IMR-90 (cell line): ENCODE measurements at regions not wholly inside any gene's neighbourhood (a gene's known extent, or its start where the extent isn't known, plus 50 kb on each side); places are given as distances from the start of the nearest gene placed in this dataset.

Experiments used
- ATAC-seq: fragments of 200-7000 bp; cut with Tn5 transposase; 2 replicates; pipeline ENCODE4 v1.9.1; 2020; ENCODE audit warnings: low read depth, mild to moderate bottlenecking, moderate library complexity
- BruUV-seq: library from RNA; stranded (reverse); fragments of 400-500 nt; replicated peaks from 2 replicates; lab custom pipeline; 2021; lab: Mats Ljungman, UMichigan
- CTCF ChIA-PET: fragments of 300-600 bp; formaldehyde crosslinking; extraction: SDS; loops from one replicate; lab custom pipeline; 2021; ENCODE audit warnings: antibody characterized with exemption; lab: Yijun Ruan, JAX
- POLR2A ChIA-PET: fragments of 300-600 bp; sonication (Branson Sonifier 250); formaldehyde crosslinking; loops from one replicate; lab custom pipeline; 2022; ENCODE audit warnings: antibody characterized with exemption; ENCODE audit not compliant: unreplicated experiment; lab: Charles Lee
- DNase-seq: peaks from one replicate; pipeline ENCODE4 v3.0.0; 2013
- H2AFZ ChIP-seq: replicated peaks from 2 replicates; pipeline ENCODE3; 2013; ENCODE audit warnings: low read length, mild to moderate bottlenecking; ENCODE audit not compliant: poor library complexity
- H2AK5ac ChIP-seq: 2 replicates; pipeline ENCODE4 v1.6.1; 2013; ENCODE audit warnings: low read depth, low read length, inconsistent platforms
- H2AK9ac ChIP-seq: replicated peaks from 2 replicates; pipeline ENCODE3; 2013; ENCODE audit warnings: mild to moderate bottlenecking, low read depth, low read length, moderate library complexity; ENCODE audit not compliant: poor library complexity
- H2BK120ac ChIP-seq: 2 replicates; pipeline ENCODE4 v1.6.1; 2013; ENCODE audit warnings: low read depth, low read length, inconsistent platforms
- H2BK15ac ChIP-seq: 3 replicates; pipeline ENCODE4 v1.6.1; 2013; ENCODE audit warnings: low read depth, low read length, inconsistent platforms
- H2BK20ac ChIP-seq: 2 replicates; pipeline ENCODE4 v1.6.1; 2013; ENCODE audit warnings: low read depth, mild to moderate bottlenecking, inconsistent platforms, low read length, moderate library complexity
- H2BK5ac ChIP-seq: 2 replicates; pipeline ENCODE4 v1.6.1; 2013; ENCODE audit warnings: mild to moderate bottlenecking, low read depth, low read length, inconsistent platforms; ENCODE audit not compliant: poor library complexity, severe bottlenecking
- H3K14ac ChIP-seq: replicated peaks from 2 replicates; pipeline ENCODE4 v1.6.1; 2013; ENCODE audit warnings: low read depth, low read length, inconsistent platforms
- H3K18ac ChIP-seq: 2 replicates; pipeline ENCODE4 v1.6.1; 2013; ENCODE audit warnings: low read depth, low read length, control low read depth
- H3K23ac ChIP-seq: 2 replicates; pipeline ENCODE4 v1.6.1; 2013; ENCODE audit warnings: low read depth, low read length, inconsistent platforms
- H3K27ac ChIP-seq: 2 replicates; pipeline ENCODE4 v1.5.1; 2013; ENCODE audit warnings: mild to moderate bottlenecking, control low read depth, low read length; ENCODE audit not compliant: insufficient read depth
- H3K27me3 ChIP-seq: 2 replicates; pipeline ENCODE4 v1.6.1; 2013; ENCODE audit warnings: low read length; ENCODE audit not compliant: control insufficient read depth, insufficient read depth
- H3K36me3 ChIP-seq: 2 replicates; pipeline ENCODE4 v1.6.1; 2013; ENCODE audit warnings: low read length, mixed read lengths; ENCODE audit not compliant: control insufficient read depth, insufficient read depth
- H3K4ac ChIP-seq: 2 replicates; pipeline ENCODE4 v1.6.1; 2013; ENCODE audit warnings: low read depth, low read length, inconsistent platforms
- H3K4me1 ChIP-seq: 2 replicates; pipeline ENCODE4 v1.6.1; 2013; ENCODE audit warnings: low read length, mixed read lengths; ENCODE audit not compliant: control insufficient read depth, insufficient read depth
- H3K4me2 ChIP-seq: 2 replicates; pipeline ENCODE4 v1.6.1; 2013; ENCODE audit warnings: low read depth, mild to moderate bottlenecking, control low read depth, low read length, moderate library complexity
- H3K4me3 ChIP-seq: 2 replicates; pipeline ENCODE4 v1.5.1; 2013; ENCODE audit warnings: low read depth, mild to moderate bottlenecking, control low read depth, low read length, moderate library complexity; ENCODE audit not compliant: insufficient read depth
- H3K56ac ChIP-seq: 2 replicates; pipeline ENCODE4 v1.6.1; 2013; ENCODE audit warnings: low read length, inconsistent platforms; ENCODE audit not compliant: insufficient read depth; ENCODE audit errors: extremely low read depth
- H3K79me1 ChIP-seq, 2 experiments: 2 replicates each; pipeline ENCODE4 v1.6.1; 2013; ENCODE audit warnings: low read length in 2 of 2, inconsistent platforms in 1 of 2, low read depth in 1 of 2
- H3K9ac ChIP-seq: 2 replicates; pipeline ENCODE4 v1.6.1; 2013; ENCODE audit warnings: low read depth, low read length, control low read depth
- H3K9me1 ChIP-seq: 2 replicates; pipeline ENCODE4 v1.6.1; 2013; ENCODE audit warnings: low read length, inconsistent platforms; ENCODE audit not compliant: insufficient read depth
- H3K9me3 ChIP-seq: 2 replicates; pipeline ENCODE4 v1.6.1; 2013; ENCODE audit warnings: low read length; ENCODE audit not compliant: control insufficient read depth, insufficient read depth
- H4K20me1 ChIP-seq: 2 replicates; pipeline ENCODE4 v1.6.1; 2013; ENCODE audit warnings: low read length, inconsistent platforms; ENCODE audit not compliant: insufficient read depth
- H4K5ac ChIP-seq: 2 replicates; pipeline ENCODE4 v1.6.1; 2013; ENCODE audit warnings: mild to moderate bottlenecking, low read depth, low read length, control low read depth
- H4K8ac ChIP-seq, 2 experiments: 2 replicates each; pipeline ENCODE4 v1.6.1; 2013; ENCODE audit warnings: low read depth in 2 of 2, low read length in 2 of 2, control low read depth in 1 of 2, inconsistent platforms in 1 of 2
- H4K91ac ChIP-seq: 2 replicates; pipeline ENCODE4 v1.6.1; 2013; ENCODE audit warnings: low read depth, low read length, inconsistent platforms; ENCODE audit not compliant: insufficient read depth
- BHLHE40 ChIP-seq: fragments of 150-350 bp; IDR thresholded peaks from 2 replicates; pipeline ENCODE4 v1.6.1; 2016; ENCODE audit warnings: mild to moderate bottlenecking, low read depth, low read length
- CEBPB ChIP-seq: IDR thresholded peaks from 2 replicates; pipeline ENCODE4 v1.6.1; 2012; ENCODE audit warnings: low read depth, low read length, improper control_type of control experiment
- CHD1 ChIP-seq: IDR thresholded peaks from 2 replicates; pipeline ENCODE4 v1.6.1; 2012; ENCODE audit warnings: low read depth, low read length, improper control_type of control experiment
- FOS ChIP-seq: fragments of 150-350 bp; IDR thresholded peaks from 2 replicates; pipeline ENCODE4 v1.6.1; 2016; ENCODE audit warnings: low read depth, low read length
- MAFK ChIP-seq: IDR thresholded peaks from 2 replicates; pipeline ENCODE4 v1.6.1; 2012; ENCODE audit warnings: low read depth, low read length, improper control_type of control experiment
- MAZ ChIP-seq: IDR thresholded peaks from 2 replicates; pipeline ENCODE4 v1.6.1; 2012; ENCODE audit warnings: low read depth, mild to moderate bottlenecking, low read length, improper control_type of control experiment, moderate library complexity, borderline replicate concordance
- MXI1 ChIP-seq: IDR thresholded peaks from 2 replicates; pipeline ENCODE4 v1.6.1; 2012; ENCODE audit warnings: low read depth, mild to moderate bottlenecking, low read length, moderate library complexity, borderline replicate concordance
- NFE2L2 ChIP-seq: fragments of 150-350 bp; IDR thresholded peaks from 2 replicates; pipeline ENCODE4 v1.6.1; 2016; ENCODE audit warnings: low read depth, mild to moderate bottlenecking, low read length
- POLR2A ChIP-seq: IDR thresholded peaks from 2 replicates; pipeline ENCODE4 v1.6.1; 2012; ENCODE audit warnings: mild to moderate bottlenecking, low read depth, low read length
- RAD21 ChIP-seq: IDR thresholded peaks from 2 replicates; pipeline ENCODE4 v1.6.1; 2012; ENCODE audit warnings: low read length, improper control_type of control experiment
- RCOR1 ChIP-seq: IDR thresholded peaks from 2 replicates; pipeline ENCODE4 v1.6.1; 2012; ENCODE audit warnings: mild to moderate bottlenecking, low read length, improper control_type of control experiment; ENCODE audit not compliant: insufficient replicate concordance
- RFX5 ChIP-seq: IDR thresholded peaks from 2 replicates; pipeline ENCODE4 v1.8.0; 2012; ENCODE audit warnings: low read depth, mild to moderate bottlenecking, low read length, moderate library complexity
- SMC3 ChIP-seq: fragments of 150-350 bp; IDR thresholded peaks from 2 replicates; pipeline ENCODE4 v1.6.1; 2016; ENCODE audit warnings: low read depth, mild to moderate bottlenecking, antibody characterized with exemption, low read length, moderate library complexity
- WGBS, 2 experiments: methylation state at CpG; one replicate each; pipeline versions ENCODE4 v1.1.5 to v1.1.7; 2013; ENCODE audit warnings: missing lambda C conversion rate in 2 of 2; ENCODE audit not compliant: insufficient read length in 1 of 2; ENCODE audit errors: extremely low coverage in 2 of 2; 5-methylcytosine and 5-hydroxymethylcytosine counted together
- dilution Hi-C: fragments of 300-500 bp; cut with HindIII; formaldehyde crosslinking; loops from one replicate; pipeline ENCODE4 v1.14.3; 2018; ENCODE audit warnings: low sequenced_read_pairs; ENCODE audit not compliant: unreplicated experiment
- in situ Hi-C: fragments of 300-500 bp; cut with MboI; formaldehyde crosslinking; loops from 3 replicates; pipeline ENCODE4 v1.14.3; 2019; ENCODE audit warnings: low sequenced_read_pairs, inconsistent platforms, mixed read lengths
- intact Hi-C: fragments of 100-400 bp; cut with micrococcal nuclease; formaldehyde crosslinking; loops from 2 replicates; pipeline ENCODE4 v1.10.0; 2022
- TF ChIP-seq, protein P1 (sequence below): fragments of 150-350 bp; IDR thresholded peaks from 2 replicates; pipeline ENCODE4 v1.6.1; 2017; ENCODE audit warnings: mild to moderate bottlenecking, antibody characterized with exemption, low read length, low read depth
- TF ChIP-seq, protein P2 (sequence below): conservative IDR thresholded peaks from 2 replicates; pipeline ENCODE4 v1.5.1; 2012; ENCODE audit warnings: mild to moderate bottlenecking, low read depth, low read length, improper control_type of control experiment
- TF ChIP-seq, protein P3 (sequence below): fragments of 150-350 bp; IDR thresholded peaks from 2 replicates; pipeline ENCODE4 v1.6.1; 2016; ENCODE audit warnings: low read depth, mild to moderate bottlenecking, low read length, moderate library complexity, borderline replicate concordance

DNA sequence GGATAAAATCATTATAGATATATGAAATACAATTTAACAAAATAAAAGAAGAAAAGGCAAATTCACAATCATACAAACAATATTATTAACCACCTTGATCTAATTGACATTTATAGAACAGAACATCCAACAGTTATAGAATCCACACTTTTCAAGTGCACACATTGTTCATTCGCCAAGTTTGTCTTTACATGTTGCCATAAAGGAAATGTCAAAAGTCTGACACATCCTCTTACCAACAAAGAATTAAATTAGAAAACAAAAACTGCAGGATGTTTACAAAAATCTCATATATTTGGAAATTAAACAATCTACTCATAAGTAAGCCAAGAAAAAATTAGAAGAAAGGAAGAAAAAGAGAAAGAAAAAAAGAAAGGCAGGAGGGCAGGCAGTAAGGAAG lies 909.2 kb upstream of the EPHA6 start:
- in situ Hi-C loops (no loop called here), intact Hi-C loops (no loop called here), dilution Hi-C loops (no loop called here)
- no peak overlapping the region for H4K91ac ChIP-seq
- no peak overlapping the region for H3K4me3 ChIP-seq
- no peaks in the 10 kb centered on the region for H3K79me1 ChIP-seq
- no CpG with 5 or more reads among the region's 1 CpG for WGBS, 2 experiments
- no peak overlapping the region for H4K8ac ChIP-seq
- H2AK5ac ChIP-seq: no peak overlapping the region
- no peak overlapping the region for H3K4me2 ChIP-seq
- CTCF ChIA-PET: no interaction called here
- H3K9ac ChIP-seq: no peak overlapping the region
- H2BK5ac ChIP-seq: no peak overlapping the region
- H4K20me1 ChIP-seq: no peaks in the 10 kb centered on the region
- no peak for ATAC-seq
- H2AK9ac ChIP-seq: no peak overlapping the region
- no peaks in the 10 kb centered on the region for H3K9me1 ChIP-seq
- H3K4ac ChIP-seq: no peak overlapping the region
- no peak overlapping the region for H3K27ac ChIP-seq
- no peak overlapping the region for H3K56ac ChIP-seq
- H3K4me1 ChIP-seq: no peaks in the 10 kb centered on the region; the same call in 1 of the 2 replicates
- H4K5ac ChIP-seq: no peak overlapping the region
- TF ChIP-seq SMC3 (no peak), CEBPB (no peak), RAD21 (no peak), RFX5 (no peak), RCOR1 (no peak), BHLHE40 (no peak), NFE2L2 (no peak), POLR2A (no peak), MAZ (no peak), FOS (no peak), CHD1 (no peak), MAFK (no peak), MXI1 (no peak)
- TF ChIP-seq, protein P1, sequence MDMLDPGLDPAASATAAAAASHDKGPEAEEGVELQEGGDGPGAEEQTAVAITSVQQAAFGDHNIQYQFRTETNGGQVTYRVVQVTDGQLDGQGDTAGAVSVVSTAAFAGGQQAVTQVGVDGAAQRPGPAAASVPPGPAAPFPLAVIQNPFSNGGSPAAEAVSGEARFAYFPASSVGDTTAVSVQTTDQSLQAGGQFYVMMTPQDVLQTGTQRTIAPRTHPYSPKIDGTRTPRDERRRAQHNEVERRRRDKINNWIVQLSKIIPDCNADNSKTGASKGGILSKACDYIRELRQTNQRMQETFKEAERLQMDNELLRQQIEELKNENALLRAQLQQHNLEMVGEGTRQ: no peak
- TF ChIP-seq, protein P2, sequence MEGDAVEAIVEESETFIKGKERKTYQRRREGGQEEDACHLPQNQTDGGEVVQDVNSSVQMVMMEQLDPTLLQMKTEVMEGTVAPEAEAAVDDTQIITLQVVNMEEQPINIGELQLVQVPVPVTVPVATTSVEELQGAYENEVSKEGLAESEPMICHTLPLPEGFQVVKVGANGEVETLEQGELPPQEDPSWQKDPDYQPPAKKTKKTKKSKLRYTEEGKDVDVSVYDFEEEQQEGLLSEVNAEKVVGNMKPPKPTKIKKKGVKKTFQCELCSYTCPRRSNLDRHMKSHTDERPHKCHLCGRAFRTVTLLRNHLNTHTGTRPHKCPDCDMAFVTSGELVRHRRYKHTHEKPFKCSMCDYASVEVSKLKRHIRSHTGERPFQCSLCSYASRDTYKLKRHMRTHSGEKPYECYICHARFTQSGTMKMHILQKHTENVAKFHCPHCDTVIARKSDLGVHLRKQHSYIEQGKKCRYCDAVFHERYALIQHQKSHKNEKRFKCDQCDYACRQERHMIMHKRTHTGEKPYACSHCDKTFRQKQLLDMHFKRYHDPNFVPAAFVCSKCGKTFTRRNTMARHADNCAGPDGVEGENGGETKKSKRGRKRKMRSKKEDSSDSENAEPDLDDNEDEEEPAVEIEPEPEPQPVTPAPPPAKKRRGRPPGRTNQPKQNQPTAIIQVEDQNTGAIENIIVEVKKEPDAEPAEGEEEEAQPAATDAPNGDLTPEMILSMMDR: no peak
- TF ChIP-seq, protein P3, sequence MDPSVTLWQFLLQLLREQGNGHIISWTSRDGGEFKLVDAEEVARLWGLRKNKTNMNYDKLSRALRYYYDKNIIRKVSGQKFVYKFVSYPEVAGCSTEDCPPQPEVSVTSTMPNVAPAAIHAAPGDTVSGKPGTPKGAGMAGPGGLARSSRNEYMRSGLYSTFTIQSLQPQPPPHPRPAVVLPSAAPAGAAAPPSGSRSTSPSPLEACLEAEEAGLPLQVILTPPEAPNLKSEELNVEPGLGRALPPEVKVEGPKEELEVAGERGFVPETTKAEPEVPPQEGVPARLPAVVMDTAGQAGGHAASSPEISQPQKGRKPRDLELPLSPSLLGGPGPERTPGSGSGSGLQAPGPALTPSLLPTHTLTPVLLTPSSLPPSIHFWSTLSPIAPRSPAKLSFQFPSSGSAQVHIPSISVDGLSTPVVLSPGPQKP: no peak
- DNase-seq: no peak
- H2BK120ac ChIP-seq: no peak overlapping the region
- H2BK15ac ChIP-seq: no peak overlapping the region
- no peak overlapping the region for H2AFZ ChIP-seq
- H3K18ac ChIP-seq: no peak overlapping the region
- BruUV-seq: no TSS peak
- H3K36me3 ChIP-seq: no peaks in the 10 kb centered on the region
- no peaks in the 10 kb centered on the region for H3K9me3 ChIP-seq
- no peak overlapping the region for H3K14ac ChIP-seq
- H3K23ac ChIP-seq: no peak overlapping the region
- no peaks in the 10 kb centered on the region for H3K27me3 ChIP-seq
- H2BK20ac ChIP-seq: no peak overlapping the region
- POLR2A ChIA-PET: no interaction called here
